PC-3 (cell line): ENCODE measurements at regions not wholly inside any gene's neighbourhood (a gene's known extent, or its start where the extent isn't known, plus 50 kb on each side); places are given as distances from the start of the nearest gene placed in this dataset.

Experiments
- CTCF ChIP-seq: fragments of 300-600 bp; sonication (generic); conservative IDR thresholded peaks from 2 replicates; pipeline ENCODE4 v1.5.1; 2017; ENCODE audit warnings: antibody characterized with exemption, low read depth, mild to moderate bottlenecking, low read length
- EZH2 ChIP-seq: fragments of 300-600 bp; sonication (generic); IDR thresholded peaks from one replicate; pipeline ENCODE4 v1.6.1; 2017; ENCODE audit warnings: antibody characterized with exemption, mild to moderate bottlenecking, low read length; ENCODE audit not compliant: unreplicated experiment
- EZH2phosphoT487 ChIP-seq: fragments of 300-600 bp; sonication (generic); IDR thresholded peaks from 2 replicates; pipeline ENCODE4 v1.6.1; 2018; ENCODE audit warnings: mild to moderate bottlenecking, antibody characterized with exemption, low read length, borderline replicate concordance

- TF ChIP-seq CTCF: no peak
- TF ChIP-seq EZH2: no peak
- no peak for TF ChIP-seq EZH2phosphoT487
Observed at GRCh38 chr1:201661823-201662359, 123.0 kb downstream of the NAV1 start.
